ENCODE measurements at regions not wholly inside any gene's neighbourhood (a gene's known extent, or its start where the extent isn't known, plus 50 kb on each side); places are given as distances from the start of the nearest gene placed in this dataset.
"Not testable (repeated sequence)": the region's sequence is repeated elsewhere in the genome, so short reads cannot be mapped to it uniquely, and the experiment has no call there.

DNA sequence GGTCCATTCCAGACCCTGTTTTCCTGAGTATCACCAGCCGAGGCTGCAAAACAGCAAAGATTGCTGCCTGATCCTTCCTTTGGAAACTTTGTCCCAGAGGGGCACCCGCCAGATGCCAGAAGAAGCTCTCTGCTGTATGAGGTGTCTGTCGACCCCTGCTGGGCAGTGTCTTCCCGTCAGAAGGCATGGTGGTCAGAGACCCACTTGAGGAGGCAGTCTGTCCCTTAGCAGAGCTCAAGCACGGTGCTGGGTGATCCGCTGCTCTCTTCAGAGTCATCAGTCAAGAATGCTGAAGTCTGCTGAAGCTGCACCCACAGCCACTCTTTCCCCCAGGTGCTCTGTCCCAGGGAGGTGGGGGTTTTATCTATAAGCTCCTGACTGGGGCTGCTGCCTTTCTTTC is 1121.2 kb downstream of the NSUN3 start:
- DNase-seq = no peak

DNA sequence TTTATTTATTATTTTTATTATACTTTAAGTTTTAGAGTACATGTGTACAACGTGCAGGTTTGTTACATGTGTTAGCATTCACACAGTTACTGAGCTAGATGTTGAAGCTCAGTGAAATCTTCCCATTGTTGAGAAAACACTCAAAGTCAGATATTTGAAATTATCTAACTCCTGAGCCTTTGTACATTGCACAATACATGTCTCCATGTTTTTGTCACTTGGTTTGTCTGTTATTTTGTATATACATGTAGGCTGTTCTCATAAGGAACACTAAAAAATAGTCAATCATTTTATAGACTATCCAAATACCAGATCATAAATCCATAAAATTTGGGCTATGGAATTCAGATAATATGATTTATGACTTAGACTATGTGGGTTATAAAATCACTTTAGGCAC is 1126.5 kb downstream of the NSUN3 start:
- DNase-seq = no peak

DNA sequence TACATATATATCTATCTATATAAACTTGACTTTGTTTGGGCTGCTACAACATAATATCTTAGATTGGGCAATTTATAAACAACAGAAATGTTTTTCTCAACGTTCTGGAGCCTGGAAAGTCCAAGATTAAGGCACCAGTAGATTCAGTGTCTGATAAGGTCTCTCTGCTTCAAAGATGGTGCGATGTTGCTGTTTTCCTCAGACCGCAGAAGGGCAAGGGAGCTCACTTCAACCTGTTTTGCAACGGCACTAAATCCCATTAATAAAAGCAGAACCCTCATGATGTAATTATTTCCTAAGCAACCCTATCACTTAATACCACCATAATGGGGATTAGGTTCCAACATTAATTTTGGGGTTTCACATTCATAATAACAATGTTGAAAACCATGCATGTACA is 1134.8 kb downstream of the NSUN3 start:
- DNase-seq = no peak

DNA sequence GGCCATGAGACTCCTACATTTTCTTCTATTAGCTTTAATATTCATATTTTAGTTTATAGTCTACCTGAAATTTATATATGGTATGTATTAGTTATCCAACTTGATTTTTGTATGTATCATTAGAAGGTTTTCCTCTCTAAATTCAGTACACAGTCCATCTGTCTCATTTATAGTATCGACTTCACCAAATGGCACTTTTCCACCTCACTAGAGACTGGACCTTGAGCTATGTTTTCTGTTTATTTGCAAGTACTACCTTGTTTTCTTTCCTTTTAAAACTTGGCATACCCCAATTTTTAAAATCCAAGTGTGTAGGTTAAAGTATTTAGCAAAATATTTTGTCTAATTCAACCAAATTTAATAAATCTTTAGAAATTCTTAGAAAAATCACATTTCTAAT is 1137.5 kb downstream of the NSUN3 start:
- no peak for DNase-seq

DNA sequence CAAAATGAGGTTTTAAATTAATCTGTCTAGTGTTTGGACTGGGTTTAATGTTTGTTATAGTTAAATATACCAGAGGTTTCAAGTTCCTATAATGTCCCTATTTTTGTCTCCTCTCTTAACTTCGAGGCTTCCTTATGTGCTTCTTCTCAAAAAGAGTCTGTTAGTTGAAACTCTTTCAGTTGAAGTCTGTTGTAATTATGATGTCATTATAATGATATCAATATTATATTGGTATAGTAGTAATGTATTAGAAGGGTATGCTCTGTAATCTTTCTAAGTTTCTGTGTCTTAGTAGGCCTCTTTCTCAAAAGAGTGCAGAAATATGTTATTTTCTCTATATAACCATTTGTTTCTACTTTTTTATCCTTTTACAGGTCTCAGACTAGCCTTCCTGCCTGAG is 1148.0 kb downstream of the NSUN3 start:
- no peak for DNase-seq

DNA sequence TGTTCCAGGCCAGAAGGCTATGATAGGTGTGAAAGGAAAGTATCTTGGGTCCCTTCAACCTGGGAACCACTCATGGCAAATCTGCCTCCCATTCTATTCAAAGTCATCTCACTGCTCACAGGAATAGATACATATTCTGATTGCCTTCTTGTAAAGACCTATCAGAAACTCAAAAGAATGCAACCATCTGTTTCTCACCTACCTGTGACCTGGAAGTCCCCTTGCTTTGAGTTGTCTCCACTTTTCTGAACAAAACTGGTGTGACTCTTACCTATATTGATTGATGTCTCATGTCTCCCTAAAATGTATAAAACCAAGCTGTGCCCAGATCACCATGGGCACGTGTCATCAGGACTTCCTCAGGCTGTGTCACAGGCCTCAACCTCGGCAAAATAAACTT is 1149.3 kb downstream of the NSUN3 start:
- no peak for DNase-seq

DNA sequence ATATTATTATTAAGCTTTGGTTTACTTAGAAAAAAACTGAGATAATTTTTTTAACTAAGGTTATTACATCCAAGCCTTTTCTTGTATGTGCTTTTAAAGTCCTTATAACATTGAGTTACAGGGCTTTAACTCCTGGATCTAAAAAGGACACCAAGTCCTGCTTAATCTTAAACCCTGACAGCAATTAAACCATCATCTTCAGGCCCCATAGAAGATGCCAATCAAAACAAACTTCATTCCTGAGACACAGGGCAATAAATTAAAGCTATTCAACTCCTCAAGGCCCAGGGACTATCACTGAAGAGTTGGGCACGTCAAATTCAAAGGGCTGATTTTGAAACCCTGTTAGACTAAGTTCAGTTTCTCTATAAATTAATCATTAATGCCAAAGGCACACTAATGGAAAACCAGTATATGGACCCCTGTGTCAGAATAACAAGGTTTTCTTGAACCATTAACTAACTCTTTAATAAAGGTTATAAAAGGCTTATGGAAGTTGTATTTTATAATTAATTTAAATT is 1152.6 kb downstream of the NSUN3 start:
- no peak for DNase-seq

DNA sequence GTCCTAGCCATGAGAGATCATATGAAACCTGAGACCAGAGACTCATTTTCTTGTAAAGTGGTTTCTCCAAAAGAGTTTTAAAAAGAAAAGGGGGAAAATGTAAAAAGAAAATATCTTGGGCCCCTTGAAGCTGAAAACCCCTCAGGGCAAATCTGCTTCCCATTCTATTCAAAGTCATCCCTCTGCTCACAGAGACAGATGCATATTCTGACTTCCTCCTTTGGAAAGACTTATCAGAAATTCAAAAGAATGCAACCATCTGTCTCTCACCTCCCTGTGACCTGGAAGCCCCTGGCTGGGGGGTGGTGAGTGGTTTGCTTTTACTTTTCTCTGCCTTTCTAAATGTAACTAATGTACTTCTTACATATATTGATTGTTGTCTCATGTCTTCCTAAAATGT is 1154.8 kb downstream of the NSUN3 start:
- DNase-seq = no peak

DNA sequence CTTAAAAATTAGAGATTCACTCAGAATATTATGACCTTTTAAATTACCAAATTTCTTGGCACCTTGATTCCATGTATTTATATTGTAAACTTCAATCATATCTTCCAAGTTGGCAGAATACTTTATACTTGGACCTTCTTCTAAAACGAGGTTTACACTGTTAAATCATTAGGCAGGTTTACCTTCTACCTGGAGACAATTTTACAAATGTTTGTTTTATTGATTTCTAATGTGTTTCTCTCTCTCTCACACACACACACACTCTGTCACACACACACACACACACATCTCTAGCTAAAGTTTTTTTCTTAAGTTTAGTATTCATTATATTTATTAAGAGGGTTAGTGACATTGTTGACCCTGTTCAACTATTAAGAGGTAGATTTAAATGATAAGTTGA is 1155.6 kb downstream of the NSUN3 start:
- no peak for DNase-seq

DNA sequence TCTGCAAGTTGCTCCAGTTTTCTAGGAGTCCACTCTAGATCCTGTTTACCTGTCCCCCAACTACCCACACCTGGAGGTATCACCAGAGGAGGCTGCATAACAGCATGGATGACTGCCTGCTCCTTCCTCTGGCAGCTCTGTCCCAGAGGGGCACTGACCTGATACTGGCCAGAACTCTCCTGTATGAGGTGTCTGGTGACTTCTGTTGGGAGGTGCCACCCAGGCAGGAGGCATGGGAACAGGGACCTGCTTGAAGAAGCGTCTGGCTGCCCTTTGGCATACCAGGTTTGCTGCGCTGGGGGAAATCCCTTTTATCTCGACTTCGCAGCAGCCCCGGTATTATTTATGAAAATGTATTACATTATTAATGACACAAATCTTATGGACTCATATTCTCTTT is 1163.6 kb downstream of the NSUN3 start:
- DNase-seq = no peak

DNA sequence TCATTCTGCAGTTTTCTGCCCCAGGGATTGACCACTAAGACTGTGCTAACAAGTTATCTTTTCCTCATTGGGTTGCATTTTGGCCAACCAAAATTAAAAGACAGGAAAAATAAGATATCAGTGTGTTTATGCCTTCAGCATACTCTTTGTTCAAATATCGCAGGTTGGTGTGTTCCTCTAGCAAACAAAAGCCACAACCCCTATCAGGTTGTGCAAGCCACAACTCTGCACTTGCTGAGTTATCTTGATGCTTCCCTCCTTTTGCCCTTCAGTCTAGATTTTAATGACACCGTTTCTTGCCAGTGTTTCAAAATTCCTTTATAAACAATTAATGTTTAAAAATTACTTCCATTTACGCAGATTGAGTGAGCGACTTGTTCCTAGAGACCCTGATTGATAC is 1164.2 kb downstream of the NSUN3 start:
- DNase-seq = no peak

DNA sequence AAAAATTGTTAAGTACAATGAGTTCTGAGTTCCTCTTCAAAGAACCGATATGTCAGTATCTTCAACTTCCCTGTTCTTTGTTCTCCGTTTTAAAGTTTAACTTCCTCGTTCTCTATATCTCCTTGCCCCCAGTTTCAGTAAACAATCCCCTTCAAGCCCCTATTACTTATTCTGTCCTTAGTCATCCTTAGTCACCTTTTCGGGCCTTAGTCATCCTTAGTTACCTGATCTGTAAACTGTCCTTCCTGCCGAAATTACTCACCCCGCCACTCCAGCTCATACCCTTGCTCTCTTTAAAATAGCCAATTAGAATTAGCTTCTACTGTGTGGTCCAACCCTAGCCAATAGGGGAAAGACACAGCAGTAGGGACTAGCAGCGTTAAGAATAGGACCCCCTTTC is 1165.6 kb downstream of the NSUN3 start:
- no peak for DNase-seq

DNA sequence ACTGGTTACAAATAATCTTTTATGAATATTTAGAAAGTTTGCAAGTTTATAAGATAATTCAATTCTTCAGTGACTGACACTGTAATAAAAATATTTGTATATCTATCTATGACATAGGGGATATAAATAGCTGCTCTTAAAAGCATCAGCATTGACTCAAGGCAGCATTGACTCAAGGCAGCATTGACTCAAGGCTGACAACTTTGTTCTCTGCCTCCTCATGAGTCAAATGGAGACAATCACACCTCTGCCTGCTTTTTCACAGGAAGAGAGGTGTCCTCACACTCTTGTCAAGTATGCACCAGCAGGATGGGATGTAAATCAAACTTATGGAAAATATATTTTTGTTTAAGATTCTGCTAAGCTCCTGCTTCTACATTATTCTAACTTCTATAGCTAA is 1173.1 kb downstream of the NSUN3 start:
- no peak for DNase-seq

DNA sequence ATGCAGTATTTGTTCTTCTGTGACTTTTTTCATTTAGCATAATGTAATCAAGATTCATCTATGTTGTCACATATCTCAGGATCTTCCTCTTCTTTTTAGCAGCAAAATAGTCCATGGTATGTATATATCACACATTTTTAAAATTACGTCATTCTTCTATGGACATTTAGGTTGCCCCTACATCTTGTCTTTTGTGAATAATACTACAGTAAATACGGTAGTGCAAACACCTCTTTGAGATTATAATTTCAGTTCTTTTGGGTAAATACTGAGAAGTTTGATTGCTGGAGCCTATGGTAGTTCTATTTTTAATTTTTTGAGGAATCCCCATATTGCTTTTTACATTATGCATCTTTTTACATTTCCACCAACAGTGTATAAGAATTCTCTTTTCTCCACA is 1174.9 kb downstream of the NSUN3 start:
- DNase-seq = no peak

DNA sequence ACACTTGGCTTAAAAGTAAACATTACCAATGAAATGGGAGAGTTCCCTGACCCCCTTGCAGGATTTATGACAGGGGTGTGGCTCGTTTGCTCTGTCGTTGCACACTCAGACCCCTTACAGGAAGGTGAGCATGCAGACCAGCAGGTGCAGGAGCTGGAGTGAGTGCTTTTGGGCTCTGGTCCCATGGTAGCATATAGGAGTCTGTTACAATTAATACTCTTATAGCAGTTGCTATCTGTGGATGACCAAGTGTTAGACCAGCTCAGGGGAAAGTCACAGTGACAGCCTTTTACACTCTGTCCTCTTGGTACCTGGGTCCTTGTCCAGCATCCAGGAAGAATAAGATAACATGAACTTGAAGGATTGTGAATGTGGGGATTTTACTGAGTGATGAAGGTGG is 1177.5 kb downstream of the NSUN3 start:
- no peak for DNase-seq

DNA sequence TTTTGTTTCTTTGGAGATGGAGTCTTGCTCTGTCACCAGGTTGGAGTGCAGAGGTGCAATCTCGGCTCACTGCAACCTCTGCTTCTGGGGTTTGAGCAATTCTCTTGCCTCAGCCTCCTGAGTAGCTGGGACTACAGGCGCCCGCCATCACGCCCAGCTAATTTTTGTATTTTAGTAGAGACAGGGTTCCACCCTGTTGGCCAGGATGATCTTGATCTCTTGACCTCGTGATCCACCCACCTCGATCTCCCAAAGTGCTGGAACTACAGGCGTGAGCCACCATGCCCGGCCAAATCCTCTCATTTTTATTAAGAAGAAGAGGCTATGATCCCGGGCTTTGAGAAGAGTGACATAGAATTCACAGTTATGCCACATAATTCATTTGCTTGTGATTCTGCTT is 1178.4 kb downstream of the NSUN3 start:
- DNase-seq = not testable (repeated sequence)

DNA sequence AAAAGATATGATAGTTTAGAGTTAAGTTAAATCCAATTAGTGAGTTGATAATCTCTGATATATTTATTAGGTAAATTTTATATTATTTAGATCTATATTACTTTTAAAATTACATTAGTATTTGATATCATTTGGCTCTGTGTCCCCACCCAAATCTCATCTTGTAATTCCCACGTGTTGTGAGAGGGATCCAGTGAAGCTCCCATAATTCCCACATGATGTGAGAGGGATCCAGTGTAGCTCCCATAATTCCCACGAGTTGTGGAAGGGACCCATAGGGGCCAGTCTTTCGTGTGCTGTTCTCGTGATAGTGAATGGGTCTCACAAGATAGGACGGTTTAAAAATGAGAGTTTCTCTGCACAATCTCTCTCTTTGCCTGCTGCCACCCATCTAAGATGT is 1183.6 kb downstream of the NSUN3 start:
- no peak for DNase-seq

DNA sequence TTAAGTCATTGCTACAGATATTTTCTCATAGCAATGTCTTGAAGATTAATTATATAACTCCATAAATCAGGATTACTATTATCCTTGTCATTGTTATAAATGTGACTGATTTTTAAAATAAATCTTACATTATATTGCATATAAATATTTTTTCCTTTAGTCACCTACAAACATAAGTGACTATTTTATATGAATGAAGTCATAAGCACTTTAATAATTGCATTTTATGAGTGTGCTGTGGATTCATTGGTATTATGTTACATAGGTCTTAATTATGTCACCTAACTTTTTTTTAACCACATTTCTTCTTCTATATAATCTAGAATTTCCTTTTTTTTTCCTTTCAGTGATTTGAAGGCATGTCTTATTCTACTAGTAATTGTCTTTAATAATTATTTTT is 1191.2 kb downstream of the NSUN3 start:
- DNase-seq = no peak

DNA sequence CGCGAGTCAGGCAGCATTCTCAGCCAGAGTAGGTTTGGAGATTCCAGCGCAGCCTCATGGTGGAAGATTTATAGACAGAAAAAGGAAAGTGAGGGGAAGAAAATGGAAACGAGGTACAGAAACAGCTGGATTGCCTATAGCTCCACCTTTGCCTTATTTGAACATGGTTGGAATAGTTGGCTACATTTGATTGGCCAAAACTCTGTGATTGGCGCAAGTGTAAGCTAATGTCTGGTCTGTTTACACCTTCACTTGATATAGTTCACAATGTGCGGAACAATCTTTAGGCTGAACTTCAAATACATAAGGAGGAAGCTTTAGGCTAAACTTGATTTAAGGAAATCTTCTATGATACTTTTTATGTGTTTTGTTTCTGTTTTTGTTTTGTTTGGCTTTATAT is 1191.9 kb downstream of the NSUN3 start:
- no peak for DNase-seq

DNA sequence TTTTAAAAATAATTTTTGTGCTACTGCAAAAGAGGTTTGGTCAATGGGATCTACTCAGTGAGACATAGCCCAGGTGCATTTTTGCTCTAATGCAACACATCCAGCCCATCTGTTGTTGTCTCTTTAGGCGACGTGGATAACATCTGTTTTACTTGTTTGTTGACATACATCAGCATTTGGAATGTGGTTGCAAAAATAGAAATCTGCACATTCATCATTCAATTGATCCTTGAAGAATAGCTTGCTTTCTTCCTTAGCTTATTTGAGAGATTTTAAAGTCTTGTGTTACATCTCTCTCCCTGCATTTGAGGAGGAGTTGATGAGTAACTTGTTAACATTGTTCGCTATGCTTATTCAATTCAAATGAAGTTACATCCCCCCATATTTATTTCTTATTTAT is 1202.3 kb downstream of the NSUN3 start:
- DNase-seq = peak; percentile 5

DNA sequence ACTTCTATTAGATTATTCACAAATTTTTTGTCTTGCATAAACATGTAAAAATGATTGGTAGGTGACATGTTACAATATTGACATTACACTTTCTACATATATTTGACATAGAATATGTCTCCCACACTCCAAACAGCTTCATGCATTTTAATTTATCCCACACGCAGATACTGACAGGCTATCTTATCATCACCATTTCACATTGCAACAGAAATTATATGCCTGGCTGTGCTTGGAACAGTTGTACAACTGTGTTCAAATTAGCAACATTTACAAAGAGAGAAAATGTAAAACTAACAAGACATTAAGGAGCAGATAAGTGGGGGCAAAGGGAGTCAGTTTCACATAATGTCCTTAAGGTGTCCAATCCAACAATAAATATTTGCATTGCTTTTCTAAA is 1208.5 kb downstream of the NSUN3 start:
- no peak for DNase-seq

DNA sequence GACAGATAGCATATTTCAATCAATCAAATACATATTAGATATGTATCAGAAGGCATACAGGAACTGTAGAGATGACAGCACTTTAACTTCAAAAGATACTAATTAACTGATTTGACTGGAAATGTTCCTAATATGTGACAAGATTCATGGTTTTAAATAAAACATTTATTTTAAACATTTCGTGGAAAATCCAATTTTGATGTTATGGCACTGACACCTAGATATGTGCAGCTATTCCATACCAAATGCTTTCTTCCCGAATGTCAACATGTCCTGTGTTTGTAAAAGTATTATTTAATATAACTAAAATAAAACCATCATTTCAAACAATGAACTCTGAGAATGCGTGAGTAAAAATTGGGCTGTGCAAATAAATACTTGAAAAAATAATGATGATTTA is 1209.3 kb downstream of the NSUN3 start:
- DNase-seq = no peak

DNA sequence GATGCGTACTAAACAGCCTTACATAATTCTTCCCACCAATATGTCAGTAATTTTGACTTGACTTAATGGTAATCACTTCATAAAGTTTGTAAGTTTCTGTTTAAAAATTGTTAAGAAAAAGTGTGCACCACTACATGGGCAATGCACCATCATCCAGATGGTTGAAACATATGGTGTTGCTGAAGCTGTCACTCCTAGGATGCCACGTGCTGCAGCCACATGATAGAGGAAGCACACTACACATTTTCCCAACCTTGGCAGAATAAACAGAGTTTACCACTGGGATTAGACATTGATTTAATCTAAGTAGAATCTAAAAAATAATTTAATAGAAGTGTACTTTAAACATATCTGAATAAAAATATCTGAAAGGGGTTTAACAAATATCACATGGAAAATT is 1209.9 kb downstream of the NSUN3 start:
- no peak for DNase-seq

DNA sequence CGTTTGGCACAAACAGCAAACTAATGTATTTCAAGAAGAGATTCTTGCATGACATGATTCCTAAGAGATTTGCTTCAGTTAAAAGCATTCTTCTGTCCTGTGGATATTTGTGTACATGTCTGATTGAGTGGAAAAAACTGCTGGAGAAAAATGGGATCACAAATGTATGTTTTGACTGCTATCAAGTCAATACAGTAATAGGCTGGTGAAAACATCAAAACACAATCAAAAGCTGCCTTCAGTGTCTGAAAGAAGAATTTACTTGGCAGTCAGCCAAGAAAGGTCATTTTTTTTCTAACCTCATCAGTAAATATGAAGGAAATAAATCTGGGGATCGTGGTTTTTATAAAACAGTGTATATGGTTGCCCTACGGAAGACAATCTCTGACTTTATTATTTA is 1214.8 kb downstream of the NSUN3 start:
- DNase-seq = no peak

DNA sequence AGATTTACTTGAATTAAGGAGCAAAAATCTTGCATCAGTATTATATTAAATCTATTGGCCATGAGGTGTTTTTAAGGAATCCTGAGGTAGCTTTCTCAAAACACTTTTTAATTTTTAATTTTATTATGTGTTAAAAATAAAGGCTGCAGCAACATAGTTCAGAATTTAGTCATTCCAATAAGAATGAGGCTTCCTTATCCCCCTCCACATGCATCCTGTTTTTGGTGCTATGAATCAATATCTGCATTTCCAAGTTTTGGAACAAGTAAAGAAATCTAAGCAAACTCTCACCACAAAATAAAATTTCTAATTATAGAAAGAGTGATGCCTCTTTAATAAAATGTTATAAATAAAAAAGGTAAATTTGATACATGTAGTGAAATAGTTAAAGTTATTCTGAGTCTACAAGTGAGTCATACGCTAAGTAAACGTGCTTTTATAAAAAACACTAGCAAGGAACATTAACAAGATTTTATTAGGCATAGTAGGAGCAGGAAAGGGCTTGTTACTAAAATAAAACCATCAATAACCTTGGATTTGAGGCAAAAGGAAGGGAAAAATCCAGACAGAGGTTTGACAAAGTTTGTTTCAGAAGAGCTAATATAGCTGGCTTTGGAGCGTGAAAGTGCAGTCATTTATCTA is 1218.0 kb downstream of the NSUN3 start:
- peak; percentile 32 for DNase-seq
